ENCODE measurements at regions not wholly inside any gene's neighbourhood (a gene's known extent, or its start where the extent isn't known, plus 50 kb on each side); places are given as distances from the start of the nearest gene placed in this dataset.

GRCh38 chr14:106845286-106846087 is 1319.1 kb downstream of the TMEM121 start:
- H3K36me3 ChIP-seq (ENCODE audit: low read depth, low read length) = no peaks in the 10 kb centered on the region
- H3K4me1 ChIP-seq (ENCODE audit: insufficient read depth, low read length) = peaks cover 52% of the 10 kb centered on the region
- no peaks in the 10 kb centered on the region for H3K27me3 ChIP-seq (ENCODE audit: low read length)
- peak overlapping the region; percentile 94 for H2AFZ ChIP-seq (ENCODE audit: low read length)
- no peaks in the 10 kb centered on the region for H3K9me2 ChIP-seq (replicated peaks; ENCODE audit: low read length)
- BruUV-seq (replicated peaks) = no TSS peak
- peak overlapping the region; percentile 76 for H3K9ac ChIP-seq (ENCODE audit: low read length)
- DNase-seq (peak; percentile 69), ATAC-seq (peak; percentile 52)
- ChIA-PET POLR2A (ENCODE audit: unreplicated experiment) (interaction anchor here (0.7 kb wide), 1 partner anchor 28 kb away, joined by 3 read pairs; no protein-coding TSS in a partner anchor), CTCF (interaction anchor here (0.7 kb wide), 1 partner anchor 27 kb away, joined by 4 read pairs; no protein-coding TSS in a partner anchor)
- no peak for TF ChIP-seq CTCF (conservative IDR thresholded peaks at IDR 0.05; ENCODE audit: low read depth, low read length)
- TF ChIP-seq EZH2 (IDR thresholded peaks at IDR 0.05; ENCODE audit: low read length, unreplicated experiment) = no peak
- no peak for TF ChIP-seq EZH2phosphoT487 (IDR thresholded peaks at IDR 0.05; ENCODE audit: borderline replicate concordance, low read length)
- no peaks in the 10 kb centered on the region for H3K79me2 ChIP-seq (ENCODE audit: low read length)
- no peaks in the 10 kb centered on the region for H3K9me3 ChIP-seq (ENCODE audit: low read length)
- H4K20me1 ChIP-seq (ENCODE audit: low read length) = no peaks in the 10 kb centered on the region
- peak overlapping the region; percentile 83 for H3K4me3 ChIP-seq (ENCODE audit: low read length)
- peak overlapping the region; percentile 78 for H3K27ac ChIP-seq (ENCODE audit: low read length)
- H3F3A ChIP-seq (ENCODE audit: low read length, unreplicated experiment) = no peaks in the 10 kb centered on the region
- peak overlapping the region; percentile 95 for H3K4me2 ChIP-seq (ENCODE audit: low read length)
- intact Hi-C loops (cut with micrococcal nuclease) = no loop called here

- Histone ChIP-seq H3K27me3 (ENCODE audit: low read length) (no peaks in the 10 kb centered on the region), H3K4me1 (ENCODE audit: insufficient read depth, low read length) (peaks cover 52% of the 10 kb centered on the region), H3K9ac (ENCODE audit: low read length) (no peak overlapping the region), H3K36me3 (ENCODE audit: low read depth, low read length) (no peaks in the 10 kb centered on the region), H3K9me3 (ENCODE audit: low read length) (no peaks in the 10 kb centered on the region), H2AFZ (ENCODE audit: low read length) (no peak overlapping the region), H3K79me2 (ENCODE audit: low read length) (no peaks in the 10 kb centered on the region), H3F3A (ENCODE audit: low read length, unreplicated experiment) (no peaks in the 10 kb centered on the region), H3K9me2 (replicated peaks; ENCODE audit: low read length) (no peaks in the 10 kb centered on the region), H3K4me2 (ENCODE audit: low read length) (peak overlapping the region; percentile 95), H3K27ac (ENCODE audit: low read length) (peak overlapping the region; percentile 78), H4K20me1 (ENCODE audit: low read length) (no peaks in the 10 kb centered on the region), H3K4me3 (ENCODE audit: low read length) (peak overlapping the region; percentile 83; the same call in 1 of the 2 replicates)
- TF ChIP-seq EZH2 (IDR thresholded peaks at IDR 0.05; ENCODE audit: low read length, unreplicated experiment) (no peak), EZH2phosphoT487 (IDR thresholded peaks at IDR 0.05; ENCODE audit: borderline replicate concordance, low read length) (no peak), CTCF (conservative IDR thresholded peaks at IDR 0.05; ENCODE audit: low read depth, low read length) (no peak)
- intact Hi-C loops (cut with micrococcal nuclease) = no loop called here
- ChIA-PET CTCF (no interaction called here), POLR2A (ENCODE audit: unreplicated experiment) (interaction anchor here (0.7 kb wide), 1 partner anchor 27 kb away, joined by 3 read pairs; no protein-coding TSS in a partner anchor)
- no peak for ATAC-seq
- DNase-seq = no peak
- BruUV-seq (replicated peaks) = TSS peak; percentile 22
Observed at GRCh38 chr14:106846218-106846617, 1319.8 kb downstream of the TMEM121 start.
